Fibroblast of pulmonary artery (primary cell): ENCODE measurements at regions not wholly inside any gene's neighbourhood (a gene's known extent, or its start where the extent isn't known, plus 50 kb on each side); places are given as distances from the start of the nearest gene placed in this dataset.

Experiments
- DNase-seq: peaks from one replicate; pipeline ENCODE4 v3.0.0-alpha.2; 2010; ENCODE audit warnings: low read depth
- H3K4me3 ChIP-seq: replicated peaks from 2 replicates; pipeline ENCODE4 v1.5.1; 2011; ENCODE audit warnings: low read depth, mild to moderate bottlenecking, control low read depth, low read length, moderate library complexity
- CTCF ChIP-seq: IDR thresholded peaks from 2 replicates; pipeline ENCODE4 v1.5.1; 2011; ENCODE audit warnings: mild to moderate bottlenecking, control low read depth, low read length, inconsistent platforms; ENCODE audit errors: missing control alignments

DNA sequence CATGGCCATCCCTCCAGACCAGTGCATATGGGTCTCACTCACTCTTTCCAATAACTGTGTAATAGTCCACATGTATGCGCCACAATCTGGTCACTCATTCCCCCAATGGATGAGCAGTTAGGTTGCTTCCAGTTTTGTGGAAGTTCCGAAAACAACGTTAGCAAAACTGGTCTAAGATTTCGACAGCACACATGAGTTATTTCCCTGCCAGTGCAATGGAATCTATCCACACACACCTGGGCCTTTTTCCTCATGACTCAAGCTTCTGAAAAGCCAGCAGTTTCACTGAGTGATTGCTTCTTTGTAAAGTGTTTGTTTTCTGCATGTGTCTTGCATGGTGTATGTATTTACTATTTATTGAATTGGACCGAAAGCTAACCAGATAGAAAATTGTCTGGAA, 58.8 kb upstream of the FHIP2A start:
- H3K4me3 ChIP-seq, result no peak overlapping the region
- DNase-seq, result no peak
- TF ChIP-seq CTCF, result no peak

- DNase-seq, result no peak
- no peak overlapping the region for H3K4me3 ChIP-seq
- TF ChIP-seq CTCF, result no peak
Observed at GRCh38 chr10:114764656-114765055, 56.9 kb upstream of the FHIP2A start.

- no peak for TF ChIP-seq CTCF
- H3K4me3 ChIP-seq, result no peak overlapping the region
- DNase-seq, result no peak
Observed at GRCh38 chr10:114766470-114766869, 55.1 kb upstream of the FHIP2A start.

GRCh38 chr10:114767101-114767985, 54.2 kb upstream of the FHIP2A start:
- peak; percentile 21 for DNase-seq
- TF ChIP-seq CTCF, result no peak

GRCh38 chr10:114767986-114768821, 53.4 kb upstream of the FHIP2A start:
- no peak for DNase-seq
- H3K4me3 ChIP-seq, result peak overlapping the region; percentile 38
- no peak for TF ChIP-seq CTCF

More at GRCh38 chr10:114767101-114767985, 54.2 kb upstream of the FHIP2A start:
- H3K4me3 ChIP-seq, result peak overlapping the region; percentile 38

GRCh38 chr10:114770009-114770408, 51.6 kb upstream of the FHIP2A start:
- no peak for TF ChIP-seq CTCF
- DNase-seq, result no peak

More at GRCh38 chr10:114770009-114770408, 51.6 kb upstream of the FHIP2A start:
- no peak overlapping the region for H3K4me3 ChIP-seq
